GM19463 (cell line): ENCODE measurements at regions not wholly inside any gene's neighbourhood (a gene's known extent, or its start where the extent isn't known, plus 50 kb on each side); places are given as distances from the start of the nearest gene placed in this dataset.
"Not testable (repeated sequence)": the region's sequence is repeated elsewhere in the genome, so short reads cannot be mapped to it uniquely, and the experiment has no call there.

ENCODE experiments used
- ATAC-seq: cut with Tn5 transposase; IDR thresholded peaks from one replicate; pipeline ENCODE4 v1.9.1; 2021; ENCODE audit warnings: mild to moderate bottlenecking, moderate library complexity; ENCODE audit not compliant: unreplicated experiment

DNA sequence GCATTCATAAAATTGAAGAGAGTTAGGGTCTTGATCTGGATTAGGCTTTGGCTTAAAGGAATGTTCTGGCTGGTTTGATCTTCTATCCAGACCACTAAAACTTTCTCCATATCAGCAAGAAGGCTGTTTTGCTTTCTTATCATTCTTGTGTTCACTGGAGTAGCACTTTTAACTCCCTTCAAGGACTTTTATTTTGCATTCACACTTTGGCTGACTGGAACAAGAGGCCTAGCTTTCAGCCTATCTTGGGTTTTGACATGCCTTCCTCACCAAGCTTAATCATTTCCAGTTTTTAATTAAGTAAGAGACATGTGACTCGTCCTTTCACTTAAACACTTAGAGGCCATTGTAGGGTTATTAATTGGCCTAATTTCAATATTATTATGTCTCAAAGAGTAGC lies 190.3 kb downstream of the RAB11FIP2 start:
- not testable (repeated sequence) for ATAC-seq

DNA sequence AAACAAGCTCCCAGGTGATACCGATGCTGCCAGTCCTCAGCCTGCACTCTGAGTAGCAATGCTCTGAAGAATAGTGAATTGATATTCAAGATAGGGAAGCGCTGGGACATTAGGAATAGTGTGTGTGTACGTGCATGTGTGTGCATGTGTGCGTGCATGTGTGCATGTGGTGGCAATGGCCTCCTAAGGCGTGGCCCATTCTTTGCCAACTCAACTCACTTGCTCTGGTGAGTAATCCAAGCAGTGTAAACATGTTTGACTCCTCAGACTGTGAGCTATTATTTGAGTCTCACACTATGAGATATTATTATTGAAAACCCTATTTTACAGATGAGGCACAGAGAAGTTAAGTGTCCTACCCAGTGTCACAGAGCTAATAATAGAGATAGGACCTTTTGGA lies 186.6 kb downstream of the RAB11FIP2 start:
- no peak for ATAC-seq

DNA sequence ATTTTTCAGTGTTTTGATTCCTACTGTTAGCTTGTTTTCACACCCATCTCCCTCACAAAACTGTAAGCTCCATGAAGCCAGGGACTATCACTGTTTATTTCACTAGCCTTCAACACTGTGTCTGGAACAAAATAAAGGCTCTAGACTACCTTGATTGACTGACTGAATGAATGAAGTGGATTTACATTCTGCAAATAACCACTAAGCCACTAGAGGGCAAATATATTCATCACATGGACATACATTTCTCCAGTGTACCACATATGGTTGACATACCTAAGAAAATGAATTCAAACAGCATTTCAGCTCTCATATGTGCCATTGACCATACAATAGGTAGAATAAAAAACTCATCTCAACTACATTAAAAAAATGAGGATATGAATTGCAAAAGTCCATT lies 185.9 kb downstream of the RAB11FIP2 start:
- no peak for ATAC-seq

DNA sequence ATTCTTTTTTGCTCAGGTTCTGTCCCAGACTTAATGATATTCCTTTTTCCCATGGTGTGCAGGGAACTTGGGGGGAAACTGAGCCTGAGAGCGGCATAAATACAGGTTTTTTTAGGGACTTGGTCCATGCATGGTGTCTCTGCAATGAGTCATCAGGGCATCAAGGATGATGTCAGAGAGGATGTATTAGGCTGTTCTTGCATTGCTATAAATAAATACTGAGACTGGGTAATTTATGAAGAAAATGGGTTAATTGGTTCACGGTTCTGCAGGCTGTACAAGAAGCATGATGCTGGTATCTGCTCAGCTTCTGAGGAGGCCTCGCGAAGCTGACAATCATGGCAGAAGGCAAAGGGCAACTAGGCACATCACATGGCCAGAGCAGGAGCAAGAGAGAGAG lies 185.4 kb downstream of the RAB11FIP2 start:
- ATAC-seq = no peak

DNA sequence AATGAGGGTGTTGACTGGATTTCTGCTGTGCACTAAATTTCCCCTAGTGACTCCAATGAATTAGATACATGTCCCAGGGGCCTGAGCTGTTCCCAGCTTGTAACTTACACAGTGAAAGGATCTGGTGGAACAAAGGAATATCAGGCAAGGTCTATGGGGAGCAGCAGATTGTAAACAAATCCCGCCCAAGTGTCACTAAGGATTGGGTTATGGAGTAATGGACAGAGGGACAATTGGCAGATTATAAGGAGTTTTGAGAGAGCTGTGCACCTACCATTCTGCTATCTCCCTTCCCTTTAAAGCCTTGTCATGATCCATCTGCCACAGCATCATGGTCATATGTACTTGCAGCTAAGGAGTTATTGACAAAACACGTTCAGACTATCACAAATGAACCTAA lies 183.0 kb downstream of the RAB11FIP2 start:
- no peak for ATAC-seq

DNA sequence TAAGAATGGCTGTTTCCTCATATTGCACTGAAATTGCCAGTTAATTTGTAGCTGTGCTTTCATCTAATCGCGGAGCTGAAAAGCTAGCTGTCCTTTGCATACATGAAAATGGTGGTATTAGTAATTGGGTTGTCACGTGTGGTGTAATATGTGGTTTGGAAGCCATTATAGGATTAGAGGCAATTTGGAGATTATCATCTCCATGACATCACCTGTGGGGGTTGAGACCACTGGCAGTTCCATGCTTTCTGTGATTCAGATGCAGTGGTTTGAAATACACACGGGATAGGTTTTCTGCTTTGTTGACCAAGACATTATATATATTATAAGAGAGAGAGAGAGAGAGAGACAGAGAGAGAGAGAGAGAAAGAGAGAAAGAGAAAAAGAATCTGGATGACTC lies 180.8 kb downstream of the RAB11FIP2 start:
- no peak for ATAC-seq

DNA sequence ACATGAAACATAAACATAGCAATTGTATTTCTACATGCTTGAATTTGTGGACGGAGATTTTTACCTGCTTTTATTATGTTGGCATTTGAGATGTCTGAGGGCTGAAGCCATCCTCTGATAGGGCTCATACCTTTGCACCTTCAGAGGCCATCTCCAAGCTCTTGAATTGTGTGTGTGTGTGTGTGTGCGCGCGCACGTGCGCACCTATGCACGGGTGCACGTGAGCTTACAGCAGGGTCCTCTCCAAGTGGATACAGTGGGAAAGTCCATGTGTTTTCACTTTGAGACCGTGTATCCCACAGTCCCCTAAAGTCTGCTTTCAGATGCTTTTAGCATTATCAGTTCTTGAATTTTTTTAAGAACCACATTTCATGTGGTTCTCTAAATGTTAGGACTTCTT lies 178.6 kb downstream of the RAB11FIP2 start:
- ATAC-seq = no peak

DNA sequence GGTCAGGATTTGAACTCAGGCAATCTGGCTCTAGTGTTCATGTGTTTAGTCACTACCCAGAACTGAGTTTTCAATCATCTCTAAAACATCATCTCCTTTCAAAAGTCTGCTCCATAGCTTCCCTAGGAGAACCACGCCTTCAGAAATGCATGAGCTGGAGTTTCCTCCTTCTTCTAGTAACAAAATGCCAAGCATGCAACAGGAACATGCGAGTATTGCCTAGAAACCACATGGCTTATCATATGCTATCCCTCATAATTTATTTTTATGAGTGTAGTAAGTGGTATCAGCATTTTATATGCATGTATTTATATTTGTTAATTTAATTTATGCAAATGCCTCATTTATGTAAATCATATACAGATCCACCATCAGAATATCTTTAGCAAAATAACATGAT lies 170.9 kb downstream of the RAB11FIP2 start:
- ATAC-seq = no peak

DNA sequence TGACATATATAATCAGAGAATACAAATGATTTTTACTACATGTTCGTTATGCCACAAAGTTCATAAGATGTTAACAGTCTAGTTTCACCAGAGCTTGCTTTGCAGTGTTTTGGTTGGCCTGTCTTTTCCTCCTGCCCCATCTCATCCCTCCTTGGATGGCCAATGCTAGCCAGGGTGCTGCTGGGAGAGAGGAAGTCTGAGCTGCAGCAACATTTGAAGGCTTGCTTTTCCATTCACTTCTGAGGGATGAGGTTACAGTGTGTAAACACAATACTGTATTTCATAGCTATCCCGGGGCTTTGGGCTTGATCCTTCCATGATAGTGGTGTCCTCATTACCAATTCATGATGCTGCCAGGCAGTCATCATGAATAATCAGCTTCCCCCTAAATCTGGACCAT lies 170.5 kb downstream of the RAB11FIP2 start:
- no peak for ATAC-seq

DNA sequence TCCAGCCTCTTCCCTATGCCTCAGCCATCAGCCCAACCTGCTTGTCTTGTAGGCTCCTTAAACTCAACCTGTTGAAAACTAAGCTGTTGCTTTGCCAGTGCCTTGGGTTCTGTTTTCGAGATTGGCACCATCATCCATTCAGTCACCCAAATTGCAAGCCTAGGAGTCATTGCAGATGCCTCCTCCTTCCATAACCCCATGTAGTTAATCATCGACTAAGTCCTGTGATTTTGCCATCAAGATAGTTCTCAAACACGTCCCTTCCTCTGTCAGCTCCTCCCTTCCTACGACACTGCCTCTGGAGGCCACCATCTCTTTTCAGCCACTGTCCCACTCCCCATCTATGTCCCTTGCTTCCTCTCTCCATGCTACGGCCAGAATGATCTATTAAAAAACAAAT lies 168.1 kb downstream of the RAB11FIP2 start:
- no peak for ATAC-seq

DNA sequence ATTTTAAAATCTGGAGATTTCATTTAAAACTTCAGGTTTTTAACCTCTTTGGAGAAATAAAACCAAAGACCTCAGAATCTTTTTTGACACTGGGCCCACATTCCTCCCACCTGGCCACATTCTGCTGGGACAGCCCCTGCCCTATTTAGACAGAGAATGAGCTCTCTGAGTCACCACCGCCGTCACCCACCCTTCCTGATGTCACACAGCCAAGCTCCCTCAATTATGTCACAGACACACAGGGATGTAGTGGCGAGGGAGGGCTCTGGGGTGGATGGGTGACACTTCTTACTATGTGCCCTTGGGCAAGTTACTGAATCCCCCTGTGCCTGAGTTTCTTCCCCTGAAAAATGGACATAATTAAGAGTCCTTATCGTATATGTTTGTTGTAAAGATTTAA lies 162.6 kb downstream of the RAB11FIP2 start:
- no peak for ATAC-seq

DNA sequence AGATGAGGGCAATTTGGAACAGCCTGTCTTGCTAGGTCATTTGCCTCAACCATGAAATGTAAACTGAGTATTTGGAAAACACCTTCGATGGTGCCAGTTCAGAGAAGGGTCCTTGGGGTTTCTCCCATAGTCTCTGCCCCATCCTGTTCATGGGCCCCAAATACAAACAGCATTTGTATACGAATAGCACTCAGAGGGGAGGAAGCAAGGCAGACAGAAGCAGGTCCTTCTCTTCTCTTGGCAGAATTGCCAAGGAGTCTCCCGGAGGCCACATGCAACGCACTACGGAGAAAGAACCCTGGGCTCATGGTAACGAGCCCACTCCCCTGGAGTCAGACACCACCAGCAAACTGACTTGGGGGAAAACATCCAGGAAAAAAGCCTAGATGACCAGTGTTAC lies 162.1 kb downstream of the RAB11FIP2 start:
- no peak for ATAC-seq

DNA sequence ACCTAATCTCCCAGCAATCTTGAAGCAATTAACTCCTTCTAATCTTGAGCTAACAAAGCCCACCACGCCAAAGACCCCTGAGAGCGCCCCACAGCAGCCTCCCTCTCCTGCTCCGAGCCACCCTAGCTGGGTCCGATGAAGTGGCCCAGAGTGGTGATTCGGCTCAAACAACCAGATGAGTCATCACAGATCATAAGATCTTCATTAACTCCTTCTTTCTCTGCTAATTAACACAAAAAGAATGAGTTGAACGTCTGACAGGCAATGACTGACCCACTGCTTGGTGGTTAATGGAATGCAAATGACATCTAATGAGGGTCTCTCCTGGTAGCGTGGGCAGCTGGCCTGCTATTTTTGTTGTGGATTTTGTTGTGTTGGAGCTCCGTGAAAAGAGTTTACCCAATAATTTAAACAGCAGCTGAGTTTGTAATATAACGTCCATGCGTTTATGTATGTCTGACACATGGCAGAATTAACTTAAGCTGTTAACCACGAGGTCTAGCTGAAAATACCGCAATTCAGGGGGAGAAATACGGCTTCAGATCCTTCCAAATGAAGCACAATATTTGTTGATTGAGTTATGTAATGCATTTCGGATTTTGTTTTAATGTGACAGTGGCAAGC lies 161.4 kb downstream of the RAB11FIP2 start:
- no peak for ATAC-seq

DNA sequence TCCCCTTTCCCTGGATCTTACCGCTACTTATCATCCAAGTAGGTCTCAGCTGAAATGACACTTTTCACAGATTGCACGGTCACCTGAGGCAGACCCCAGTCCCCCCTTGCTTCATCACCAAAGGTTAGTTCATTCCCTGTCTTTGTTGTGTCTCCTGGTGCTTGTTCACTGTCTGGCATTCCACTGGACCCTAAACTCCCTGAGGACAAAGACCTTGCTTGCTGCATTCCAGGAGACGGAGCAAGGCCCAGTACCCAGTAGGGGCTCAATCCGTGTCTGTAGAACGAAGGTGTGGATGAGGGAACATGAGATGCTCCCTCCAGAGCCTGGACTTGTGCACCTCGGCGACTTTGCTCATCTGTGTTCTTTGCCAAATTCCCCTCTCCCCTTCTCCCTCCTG lies 160.0 kb downstream of the RAB11FIP2 start:
- no peak for ATAC-seq

DNA sequence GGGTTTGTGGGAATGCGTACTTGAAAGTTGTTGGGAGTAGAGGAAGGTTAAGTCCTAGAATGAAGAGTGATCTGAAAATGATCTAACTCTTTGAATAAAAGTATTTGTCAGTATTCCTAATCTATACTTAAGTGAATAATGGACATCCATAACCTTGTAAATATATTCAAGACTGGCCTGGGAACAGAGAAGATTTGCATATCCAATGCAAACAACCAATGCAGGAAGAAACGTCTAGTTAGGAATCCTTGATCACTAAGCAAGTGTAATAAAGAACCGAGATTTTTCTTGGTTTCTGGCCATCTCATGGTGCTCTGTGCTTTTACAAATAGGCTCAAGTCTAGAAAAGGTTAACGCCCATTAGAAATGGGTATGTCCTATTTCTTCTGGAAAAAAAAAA lies 157.1 kb downstream of the RAB11FIP2 start:
- ATAC-seq = no peak

DNA sequence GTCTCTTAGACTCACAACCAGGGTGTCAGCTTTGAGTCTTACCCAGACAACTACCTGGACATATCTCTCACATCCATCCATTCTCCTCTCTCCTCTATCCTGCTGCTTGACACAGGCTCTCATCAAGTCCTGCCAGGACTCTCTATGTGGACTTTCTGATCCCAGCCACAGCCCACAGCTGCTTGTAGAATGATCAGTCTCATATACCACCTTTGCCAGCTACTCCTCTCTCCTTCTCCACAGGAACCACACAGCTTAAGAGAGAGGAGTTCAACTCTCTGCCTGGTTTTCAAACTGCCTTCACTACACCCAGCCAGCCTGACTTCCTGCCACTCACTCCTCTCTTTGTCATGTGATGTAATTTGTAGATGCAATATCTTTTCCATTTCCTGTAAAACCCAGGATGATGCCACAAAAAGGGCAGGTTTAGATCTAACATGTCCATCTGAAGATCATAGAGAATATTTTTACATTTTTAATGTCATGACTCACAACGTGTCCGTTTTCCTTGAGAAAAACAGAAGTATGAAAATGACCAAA lies 154.0 kb downstream of the RAB11FIP2 start:
- no peak for ATAC-seq

DNA sequence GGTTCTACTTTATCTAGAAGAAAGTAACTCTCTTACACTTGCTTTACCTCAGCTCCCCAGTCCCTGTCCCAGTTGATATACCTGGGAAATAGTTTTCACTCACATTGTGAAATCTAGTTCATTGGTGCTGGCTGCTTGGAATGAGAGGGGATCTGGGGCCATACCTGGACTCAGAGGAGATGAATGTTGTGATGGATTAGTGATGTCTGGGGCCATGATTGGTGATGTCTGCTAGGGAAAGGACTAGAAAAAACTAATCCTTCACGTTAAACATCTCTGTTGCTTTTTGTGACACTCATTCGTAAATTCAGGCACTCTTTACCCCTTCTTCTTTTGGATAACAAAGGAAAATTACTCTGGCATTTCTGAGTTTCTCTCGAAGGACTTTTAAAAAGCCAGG lies 152.4 kb downstream of the RAB11FIP2 start:
- no peak for ATAC-seq

DNA sequence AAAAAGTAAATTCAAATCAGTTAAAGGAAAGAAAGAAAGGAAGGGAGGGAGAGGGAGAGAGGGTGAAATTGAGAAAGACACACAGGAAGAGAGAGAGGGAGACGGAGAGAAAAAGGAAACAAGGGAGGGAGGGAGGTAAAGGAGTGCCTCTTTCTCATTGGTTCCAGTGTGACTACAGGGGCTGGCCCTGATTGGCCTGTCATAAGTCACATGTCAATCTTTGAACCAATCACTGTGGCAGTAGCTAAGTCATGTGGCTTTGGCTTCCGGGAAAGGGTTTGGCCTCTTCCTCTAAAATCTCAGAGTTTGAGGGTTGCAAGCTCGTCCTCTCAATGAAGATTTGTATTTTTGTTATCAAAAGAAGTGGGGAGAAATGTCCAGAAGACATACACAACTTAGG lies 150.2 kb downstream of the RAB11FIP2 start:
- ATAC-seq = no peak

DNA sequence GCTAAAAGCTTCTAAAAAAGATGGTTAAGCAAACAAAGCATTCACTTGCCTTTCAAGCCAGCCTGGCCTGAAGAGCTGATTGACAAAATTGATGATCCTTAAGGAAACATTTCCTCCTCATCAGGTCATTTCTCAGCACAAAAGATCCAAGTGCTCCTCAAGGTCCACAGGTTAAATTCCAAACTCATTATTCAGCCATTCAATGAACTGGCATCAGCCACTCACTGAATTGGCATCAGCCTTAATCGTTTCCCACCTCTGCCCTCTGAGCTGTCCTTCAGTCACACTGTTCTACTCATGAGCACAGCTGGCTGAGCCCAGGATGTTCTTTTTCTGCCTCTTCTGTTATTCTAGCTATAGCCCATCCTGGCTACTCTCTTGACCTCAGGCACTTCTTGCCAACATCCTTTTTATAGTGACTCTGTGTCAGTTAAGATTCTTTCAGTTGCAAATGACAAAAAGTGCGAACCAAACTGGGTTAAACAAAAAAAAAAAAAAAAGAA lies 147.5 kb downstream of the RAB11FIP2 start:
- ATAC-seq = no peak

DNA sequence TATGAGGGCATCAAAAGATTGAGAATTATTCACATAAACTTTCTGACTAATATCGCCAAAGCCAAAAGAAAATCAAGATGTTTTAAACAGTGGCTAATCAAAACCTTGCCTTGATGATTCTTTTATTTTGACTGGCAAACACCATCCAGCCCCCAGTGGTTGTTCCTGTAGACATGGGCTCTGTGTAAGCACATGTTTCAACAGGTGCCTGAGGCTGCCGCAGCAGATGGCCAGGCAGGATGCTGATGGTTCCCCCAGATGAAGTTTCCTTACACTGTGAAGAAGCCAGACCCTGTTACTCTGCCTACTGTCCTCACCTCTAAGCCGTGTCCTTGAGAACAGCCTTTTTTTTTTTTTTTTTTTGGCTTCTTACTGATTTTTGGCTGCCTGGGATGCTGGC lies 146.5 kb downstream of the RAB11FIP2 start:
- ATAC-seq = no peak

DNA sequence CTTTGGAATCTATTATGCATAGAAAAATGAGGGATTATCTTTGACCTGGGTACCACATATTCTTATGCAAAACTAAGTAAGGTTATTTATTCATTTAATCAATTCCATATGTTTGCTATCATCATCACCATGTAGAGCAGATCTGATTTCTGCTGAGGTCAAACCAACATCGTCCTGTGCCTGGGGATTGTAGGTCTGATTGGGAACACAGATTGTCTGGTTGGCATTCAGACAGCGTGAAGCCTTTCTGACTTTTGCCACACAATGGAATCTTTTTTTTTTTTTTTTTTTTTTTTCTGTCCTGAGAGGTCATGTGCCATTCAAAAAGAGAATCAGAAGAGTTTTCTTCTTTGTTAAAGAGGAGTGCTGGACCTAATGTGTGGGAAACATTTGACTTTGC lies 142.9 kb downstream of the RAB11FIP2 start:
- ATAC-seq = no peak

DNA sequence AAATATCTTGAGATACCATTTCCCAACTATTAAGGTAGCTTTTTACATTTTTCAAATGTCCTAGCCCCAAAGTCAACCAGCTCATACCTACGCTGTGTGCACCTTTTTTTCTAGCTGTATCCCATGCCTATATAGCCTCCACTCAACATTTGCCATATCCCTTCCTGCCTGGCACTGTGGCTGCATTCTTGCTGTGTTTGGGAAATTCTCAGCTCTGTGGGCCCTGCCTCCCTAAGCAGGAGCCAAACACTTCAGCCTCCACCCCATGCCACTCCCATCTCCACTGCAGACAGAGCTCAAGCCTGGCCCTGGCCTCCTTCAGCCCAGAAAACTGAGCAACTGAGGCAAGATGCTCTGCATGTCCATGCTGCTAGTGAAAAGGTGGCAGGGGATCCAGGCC lies 141.3 kb downstream of the RAB11FIP2 start:
- no peak for ATAC-seq

DNA sequence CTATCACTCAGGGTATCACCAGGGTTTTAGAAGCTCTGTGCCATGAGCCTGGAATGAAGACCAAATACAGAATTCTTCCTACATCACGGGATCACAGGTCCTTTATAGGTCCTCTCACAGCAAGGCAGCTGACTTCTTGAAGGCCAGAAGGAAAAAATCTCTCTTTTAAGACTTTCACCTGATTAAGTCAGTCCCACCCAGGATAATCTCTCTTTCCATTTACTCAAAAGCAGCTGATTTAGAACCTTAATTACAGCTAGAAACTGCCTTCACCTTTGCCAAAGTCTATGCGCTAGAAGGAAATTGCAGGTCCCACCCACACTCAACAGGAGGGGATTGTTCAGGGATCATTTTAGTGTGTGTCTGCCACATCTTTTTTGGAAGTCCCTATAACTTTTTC lies 135.1 kb downstream of the RAB11FIP2 start:
- no peak for ATAC-seq
